Osteocyte (in vitro differentiated cells): ENCODE measurements at regions not wholly inside any gene's neighbourhood (a gene's known extent, or its start where the extent isn't known, plus 50 kb on each side); places are given as distances from the start of the nearest gene placed in this dataset.
"Not testable (repeated sequence)": the region's sequence is repeated elsewhere in the genome, so short reads cannot be mapped to it uniquely, and the experiment has no call there.

Experiments
- DNase-seq: peaks from one replicate; pipeline ENCODE4 v3.0.0; 2021; ENCODE audit warnings: mixed read lengths; ENCODE audit not compliant: unreplicated experiment; ENCODE audit errors: extremely low spot score
- H3K27ac Mint-ChIP-seq: one replicate; pipeline ENCODE4 v1.8.0; 2021; ENCODE audit warnings: mild to moderate bottlenecking, mixed read lengths; ENCODE audit not compliant: unreplicated experiment
- H3K27me3 Mint-ChIP-seq: one replicate; pipeline ENCODE4 v1.8.0; 2021; ENCODE audit warnings: mixed read lengths; ENCODE audit not compliant: unreplicated experiment
- H3K36me3 Mint-ChIP-seq: one replicate; pipeline ENCODE4 v1.8.0; 2021; ENCODE audit warnings: mixed read lengths; ENCODE audit not compliant: unreplicated experiment
- H3K4me1 Mint-ChIP-seq: one replicate; pipeline ENCODE4 v1.8.0; 2021; ENCODE audit warnings: mixed read lengths; ENCODE audit not compliant: unreplicated experiment
- H3K4me3 Mint-ChIP-seq: one replicate; pipeline ENCODE4 v1.8.0; 2021; ENCODE audit warnings: mild to moderate bottlenecking, moderate library complexity, mixed read lengths; ENCODE audit not compliant: unreplicated experiment
- H3K9me3 Mint-ChIP-seq: one replicate; pipeline ENCODE4 v1.8.0; 2021; ENCODE audit warnings: mixed read lengths; ENCODE audit not compliant: unreplicated experiment
- TF ChIP-seq, protein P1 (sequence below): fragments of 200-600 bp; sonication (generic); IDR thresholded peaks from 2 replicates; pipeline ENCODE4 v1.5.0; 2021; ENCODE audit warnings: antibody characterized with exemption, mild to moderate bottlenecking, moderate library complexity

DNA sequence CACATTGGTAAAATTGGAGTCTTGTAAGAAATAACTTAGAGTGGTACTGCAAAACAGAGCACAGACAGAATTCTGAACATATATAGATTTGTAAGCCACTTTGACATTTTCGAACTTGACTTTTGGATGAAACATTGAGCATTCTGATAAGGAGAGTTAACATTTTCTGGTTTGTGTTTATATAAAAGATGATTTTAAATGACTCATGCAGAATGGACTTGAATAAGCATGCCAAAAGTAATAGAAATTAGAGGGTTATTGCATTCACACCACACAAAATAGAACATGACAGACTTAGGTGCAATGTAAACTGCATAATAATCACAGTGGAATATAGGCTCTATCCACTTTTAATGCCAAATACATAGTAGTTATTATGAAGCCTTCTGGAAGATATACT lies 507.0 kb downstream of the DACH1 start:
- no peak for DNase-seq
- no peak overlapping the region for H3K4me3 Mint-ChIP-seq
- H3K4me1 Mint-ChIP-seq: no peaks in the 10 kb centered on the region

GRCh38 chr13:71359641-71360040 lies 507.4 kb downstream of the DACH1 start:
- Mint-ChIP-seq H3K9me3 (no peaks in the 10 kb centered on the region), H3K27me3 (no peaks in the 10 kb centered on the region), H3K4me3 (no peak overlapping the region), H3K36me3 (no peaks in the 10 kb centered on the region), H3K27ac (no peak overlapping the region), H3K4me1 (no peaks in the 10 kb centered on the region)
- DNase-seq: no peak
- TF ChIP-seq, protein P1, sequence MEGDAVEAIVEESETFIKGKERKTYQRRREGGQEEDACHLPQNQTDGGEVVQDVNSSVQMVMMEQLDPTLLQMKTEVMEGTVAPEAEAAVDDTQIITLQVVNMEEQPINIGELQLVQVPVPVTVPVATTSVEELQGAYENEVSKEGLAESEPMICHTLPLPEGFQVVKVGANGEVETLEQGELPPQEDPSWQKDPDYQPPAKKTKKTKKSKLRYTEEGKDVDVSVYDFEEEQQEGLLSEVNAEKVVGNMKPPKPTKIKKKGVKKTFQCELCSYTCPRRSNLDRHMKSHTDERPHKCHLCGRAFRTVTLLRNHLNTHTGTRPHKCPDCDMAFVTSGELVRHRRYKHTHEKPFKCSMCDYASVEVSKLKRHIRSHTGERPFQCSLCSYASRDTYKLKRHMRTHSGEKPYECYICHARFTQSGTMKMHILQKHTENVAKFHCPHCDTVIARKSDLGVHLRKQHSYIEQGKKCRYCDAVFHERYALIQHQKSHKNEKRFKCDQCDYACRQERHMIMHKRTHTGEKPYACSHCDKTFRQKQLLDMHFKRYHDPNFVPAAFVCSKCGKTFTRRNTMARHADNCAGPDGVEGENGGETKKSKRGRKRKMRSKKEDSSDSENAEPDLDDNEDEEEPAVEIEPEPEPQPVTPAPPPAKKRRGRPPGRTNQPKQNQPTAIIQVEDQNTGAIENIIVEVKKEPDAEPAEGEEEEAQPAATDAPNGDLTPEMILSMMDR: no peak

More for the DNA sequence above, 507.0 kb downstream of the DACH1 start:
- no peaks in the 10 kb centered on the region for H3K9me3 Mint-ChIP-seq
- H3K27me3 Mint-ChIP-seq: no peaks in the 10 kb centered on the region
- TF ChIP-seq, protein P1: no peak
- H3K36me3 Mint-ChIP-seq: no peaks in the 10 kb centered on the region
- no peak overlapping the region for H3K27ac Mint-ChIP-seq

GRCh38 chr13:71358218-71358617 lies 508.8 kb downstream of the DACH1 start:
- Mint-ChIP-seq H3K9me3 (no peaks in the 10 kb centered on the region), H3K4me3 (no peak overlapping the region), H3K36me3 (no peaks in the 10 kb centered on the region), H3K27me3 (no peaks in the 10 kb centered on the region), H3K4me1 (no peaks in the 10 kb centered on the region), H3K27ac (no peak overlapping the region)
- no peak for DNase-seq
- TF ChIP-seq, protein P1: no peak

- H3K4me3 Mint-ChIP-seq: no peak overlapping the region
- no peak for DNase-seq
- H3K4me1 Mint-ChIP-seq: no peaks in the 10 kb centered on the region
- TF ChIP-seq, protein P1: no peak
- H3K27me3 Mint-ChIP-seq: peaks cover 2% of the 10 kb centered on the region
- no peak overlapping the region for H3K27ac Mint-ChIP-seq
- no peaks in the 10 kb centered on the region for H3K36me3 Mint-ChIP-seq
- no peaks in the 10 kb centered on the region for H3K9me3 Mint-ChIP-seq
Measured at GRCh38 chr13:71355010-71355409, 512.0 kb downstream of the DACH1 start.

DNA sequence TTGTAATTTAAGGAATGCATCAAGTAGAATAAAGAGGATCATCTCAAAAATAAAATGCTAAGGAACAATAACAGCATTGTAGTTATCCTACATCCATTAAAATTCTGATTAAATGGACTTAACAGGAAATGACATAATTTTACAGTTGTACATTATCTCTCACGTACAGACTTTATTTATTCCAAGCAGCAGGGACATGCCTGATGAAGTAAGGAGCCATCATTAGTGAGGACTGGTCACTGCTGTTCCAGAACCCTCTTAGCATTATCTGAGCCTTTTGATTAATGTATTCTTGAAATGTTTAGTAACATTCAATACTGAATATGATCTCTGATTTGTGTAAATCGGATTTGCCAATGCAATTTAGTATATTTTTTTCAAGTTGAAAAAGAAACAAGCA lies 516.1 kb downstream of the DACH1 start:
- no peaks in the 10 kb centered on the region for H3K36me3 Mint-ChIP-seq
- H3K4me3 Mint-ChIP-seq: no peak overlapping the region
- H3K27me3 Mint-ChIP-seq: peaks cover 2% of the 10 kb centered on the region
- peaks cover 6% of the 10 kb centered on the region for H3K9me3 Mint-ChIP-seq
- no peaks in the 10 kb centered on the region for H3K4me1 Mint-ChIP-seq
- DNase-seq: no peak
- no peak overlapping the region for H3K27ac Mint-ChIP-seq
- TF ChIP-seq, protein P1: no peak

DNA sequence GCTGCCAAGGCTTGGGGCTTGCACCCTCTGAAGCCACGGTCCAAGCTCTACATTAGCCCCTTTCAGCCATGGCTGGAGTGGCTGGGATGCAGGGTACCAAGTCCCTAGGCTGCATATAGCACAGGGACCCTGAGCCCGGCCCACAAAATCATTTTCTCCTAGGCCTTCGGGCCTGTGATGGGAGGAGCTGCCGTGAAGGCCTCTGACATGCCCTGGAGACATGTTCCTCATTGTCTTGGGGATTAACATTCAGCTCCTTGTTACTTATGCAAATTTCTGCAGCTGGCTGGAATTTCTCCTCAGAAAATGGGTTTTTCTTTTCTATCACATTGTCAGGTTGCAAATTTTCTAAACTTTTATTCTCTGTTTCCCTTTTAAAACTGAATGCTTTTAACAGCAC lies 521.1 kb downstream of the DACH1 start:
- H3K27ac Mint-ChIP-seq, H3K36me3 Mint-ChIP-seq, DNase-seq, H3K4me3 Mint-ChIP-seq, H3K4me1 Mint-ChIP-seq, H3K27me3 Mint-ChIP-seq, H3K9me3 Mint-ChIP-seq: not testable (repeated sequence)
